ENCODE measurements at regions not wholly inside any gene's neighbourhood (a gene's known extent, or its start where the extent isn't known, plus 50 kb on each side); places are given as distances from the start of the nearest gene placed in this dataset.

DNA sequence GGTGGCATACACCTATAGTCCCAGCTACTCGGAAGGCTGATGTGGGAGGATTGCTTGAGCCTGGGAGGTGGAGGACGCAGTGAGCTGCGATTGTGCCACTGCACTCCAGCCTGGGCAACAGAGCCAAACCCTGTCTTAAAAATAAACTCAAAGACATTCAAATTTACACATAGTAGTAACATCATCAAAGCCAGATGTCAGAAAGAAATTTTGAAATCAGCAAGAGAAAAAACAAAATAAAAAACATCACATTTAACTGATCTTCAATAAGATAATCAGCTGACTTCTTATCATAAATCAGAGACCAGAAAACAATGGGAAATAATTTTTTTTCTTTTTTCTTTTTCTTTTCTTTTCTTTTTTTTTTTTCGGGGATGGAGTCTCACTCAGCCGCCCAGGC lies 78.9 kb upstream of the ZCCHC13 start:
- TF ChIP-seq, protein P1, sequence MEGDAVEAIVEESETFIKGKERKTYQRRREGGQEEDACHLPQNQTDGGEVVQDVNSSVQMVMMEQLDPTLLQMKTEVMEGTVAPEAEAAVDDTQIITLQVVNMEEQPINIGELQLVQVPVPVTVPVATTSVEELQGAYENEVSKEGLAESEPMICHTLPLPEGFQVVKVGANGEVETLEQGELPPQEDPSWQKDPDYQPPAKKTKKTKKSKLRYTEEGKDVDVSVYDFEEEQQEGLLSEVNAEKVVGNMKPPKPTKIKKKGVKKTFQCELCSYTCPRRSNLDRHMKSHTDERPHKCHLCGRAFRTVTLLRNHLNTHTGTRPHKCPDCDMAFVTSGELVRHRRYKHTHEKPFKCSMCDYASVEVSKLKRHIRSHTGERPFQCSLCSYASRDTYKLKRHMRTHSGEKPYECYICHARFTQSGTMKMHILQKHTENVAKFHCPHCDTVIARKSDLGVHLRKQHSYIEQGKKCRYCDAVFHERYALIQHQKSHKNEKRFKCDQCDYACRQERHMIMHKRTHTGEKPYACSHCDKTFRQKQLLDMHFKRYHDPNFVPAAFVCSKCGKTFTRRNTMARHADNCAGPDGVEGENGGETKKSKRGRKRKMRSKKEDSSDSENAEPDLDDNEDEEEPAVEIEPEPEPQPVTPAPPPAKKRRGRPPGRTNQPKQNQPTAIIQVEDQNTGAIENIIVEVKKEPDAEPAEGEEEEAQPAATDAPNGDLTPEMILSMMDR (IDR thresholded peaks at IDR 0.05; ENCODE audit: insufficient read depth, low read length) = no peak
- TF ChIP-seq GABPA (IDR thresholded peaks at IDR 0.05; ENCODE audit: low read depth) (no peak), POLR2AphosphoS5 (IDR thresholded peaks at IDR 0.05; ENCODE audit: low read depth) (no peak), SPI1 (IDR thresholded peaks at IDR 0.05; ENCODE audit: borderline replicate concordance, low read depth) (no peak)
- TF ChIP-seq, protein P2, sequence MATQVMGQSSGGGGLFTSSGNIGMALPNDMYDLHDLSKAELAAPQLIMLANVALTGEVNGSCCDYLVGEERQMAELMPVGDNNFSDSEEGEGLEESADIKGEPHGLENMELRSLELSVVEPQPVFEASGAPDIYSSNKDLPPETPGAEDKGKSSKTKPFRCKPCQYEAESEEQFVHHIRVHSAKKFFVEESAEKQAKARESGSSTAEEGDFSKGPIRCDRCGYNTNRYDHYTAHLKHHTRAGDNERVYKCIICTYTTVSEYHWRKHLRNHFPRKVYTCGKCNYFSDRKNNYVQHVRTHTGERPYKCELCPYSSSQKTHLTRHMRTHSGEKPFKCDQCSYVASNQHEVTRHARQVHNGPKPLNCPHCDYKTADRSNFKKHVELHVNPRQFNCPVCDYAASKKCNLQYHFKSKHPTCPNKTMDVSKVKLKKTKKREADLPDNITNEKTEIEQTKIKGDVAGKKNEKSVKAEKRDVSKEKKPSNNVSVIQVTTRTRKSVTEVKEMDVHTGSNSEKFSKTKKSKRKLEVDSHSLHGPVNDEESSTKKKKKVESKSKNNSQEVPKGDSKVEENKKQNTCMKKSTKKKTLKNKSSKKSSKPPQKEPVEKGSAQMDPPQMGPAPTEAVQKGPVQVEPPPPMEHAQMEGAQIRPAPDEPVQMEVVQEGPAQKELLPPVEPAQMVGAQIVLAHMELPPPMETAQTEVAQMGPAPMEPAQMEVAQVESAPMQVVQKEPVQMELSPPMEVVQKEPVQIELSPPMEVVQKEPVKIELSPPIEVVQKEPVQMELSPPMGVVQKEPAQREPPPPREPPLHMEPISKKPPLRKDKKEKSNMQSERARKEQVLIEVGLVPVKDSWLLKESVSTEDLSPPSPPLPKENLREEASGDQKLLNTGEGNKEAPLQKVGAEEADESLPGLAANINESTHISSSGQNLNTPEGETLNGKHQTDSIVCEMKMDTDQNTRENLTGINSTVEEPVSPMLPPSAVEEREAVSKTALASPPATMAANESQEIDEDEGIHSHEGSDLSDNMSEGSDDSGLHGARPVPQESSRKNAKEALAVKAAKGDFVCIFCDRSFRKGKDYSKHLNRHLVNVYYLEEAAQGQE (IDR thresholded peaks at IDR 0.05; ENCODE audit: insufficient replicate concordance, low read depth) = no peak
